ENCODE measurements at regions not wholly inside any gene's neighbourhood (a gene's known extent, or its start where the extent isn't known, plus 50 kb on each side); places are given as distances from the start of the nearest gene placed in this dataset.
A peak's percentile ranks its signal among the peaks of the same experiment; 100 is the strongest.
"Not testable (repeated sequence)": the region's sequence is repeated elsewhere in the genome, so short reads cannot be mapped to it uniquely, and the experiment has no call there.

GRCh38 chr4:10278071-10278470 is 161.5 kb upstream of the WDR1 start:
- no peak for DNase-seq (ENCODE audit: low read depth)

- DNase-seq (ENCODE audit: low read depth): no peak
Measured at GRCh38 chr4:10276152-10276551, 159.6 kb upstream of the WDR1 start.

GRCh38 chr4:10275696-10276095 is 159.1 kb upstream of the WDR1 start:
- DNase-seq (ENCODE audit: low read depth): no peak

- peak; percentile 44 for DNase-seq (ENCODE audit: low read depth)
Measured at GRCh38 chr4:10273030-10273429, 156.4 kb upstream of the WDR1 start.

GRCh38 chr4:10272511-10272910 is 155.9 kb upstream of the WDR1 start:
- no peak for DNase-seq (ENCODE audit: low read depth)

- no peak for DNase-seq (ENCODE audit: low read depth)
Measured at GRCh38 chr4:10267066-10267465, 150.5 kb upstream of the WDR1 start.

GRCh38 chr4:10260777-10261176 is 144.2 kb upstream of the WDR1 start:
- DNase-seq (ENCODE audit: low read depth): no peak

- DNase-seq (ENCODE audit: low read depth): no peak
Measured at GRCh38 chr4:10259976-10260375, 143.4 kb upstream of the WDR1 start.

- no peak for DNase-seq (ENCODE audit: low read depth)
Measured at GRCh38 chr4:10256203-10256602, 139.6 kb upstream of the WDR1 start.

- no peak for DNase-seq (ENCODE audit: low read depth)
Measured at GRCh38 chr4:10253765-10254164, 137.2 kb upstream of the WDR1 start.

GRCh38 chr4:10245751-10246150 is 129.2 kb upstream of the WDR1 start:
- DNase-seq (ENCODE audit: low read depth): no peak

GRCh38 chr4:10243856-10244255 is 127.3 kb upstream of the WDR1 start:
- DNase-seq (ENCODE audit: low read depth): no peak

- DNase-seq (ENCODE audit: low read depth): no peak
Measured at GRCh38 chr4:10240691-10241090, 124.1 kb upstream of the WDR1 start.

GRCh38 chr4:10239982-10240654 is 123.5 kb upstream of the WDR1 start:
- DNase-seq (ENCODE audit: low read depth): no peak

- no peak for DNase-seq (ENCODE audit: low read depth)
Measured at GRCh38 chr4:10237131-10237530, 120.5 kb upstream of the WDR1 start.

GRCh38 chr4:10232114-10232513 is 115.5 kb upstream of the WDR1 start:
- no peak for DNase-seq (ENCODE audit: low read depth)

GRCh38 chr4:10226756-10227155 is 110.2 kb upstream of the WDR1 start:
- no peak for DNase-seq (ENCODE audit: low read depth)

- DNase-seq (ENCODE audit: low read depth): no peak
Measured at GRCh38 chr4:10225096-10225495, 108.5 kb upstream of the WDR1 start.

GRCh38 chr4:10223782-10224181 is 107.2 kb upstream of the WDR1 start:
- no peak for DNase-seq (ENCODE audit: low read depth)

- not testable (repeated sequence) for DNase-seq (ENCODE audit: low read depth)
Measured at GRCh38 chr4:10213481-10213880, 96.9 kb upstream of the WDR1 start.

- no peak for DNase-seq (ENCODE audit: low read depth)
Measured at GRCh38 chr4:10212901-10213300, 96.3 kb upstream of the WDR1 start.

GRCh38 chr4:10212400-10212799 is 95.8 kb upstream of the WDR1 start:
- DNase-seq (ENCODE audit: low read depth): peak; percentile 9

GRCh38 chr4:10207116-10207515 is 90.5 kb upstream of the WDR1 start:
- DNase-seq (ENCODE audit: low read depth): no peak

GRCh38 chr4:10205223-10205622 is 88.6 kb upstream of the WDR1 start:
- peak; percentile 8 for DNase-seq (ENCODE audit: low read depth)

Measured in LHCN-M2 (cell line).